ENCODE measurements at regions not wholly inside any gene's neighbourhood (a gene's known extent, or its start where the extent isn't known, plus 50 kb on each side); places are given as distances from the start of the nearest gene placed in this dataset.
"Not testable (repeated sequence)": the region's sequence is repeated elsewhere in the genome, so short reads cannot be mapped to it uniquely, and the experiment has no call there.

DNA sequence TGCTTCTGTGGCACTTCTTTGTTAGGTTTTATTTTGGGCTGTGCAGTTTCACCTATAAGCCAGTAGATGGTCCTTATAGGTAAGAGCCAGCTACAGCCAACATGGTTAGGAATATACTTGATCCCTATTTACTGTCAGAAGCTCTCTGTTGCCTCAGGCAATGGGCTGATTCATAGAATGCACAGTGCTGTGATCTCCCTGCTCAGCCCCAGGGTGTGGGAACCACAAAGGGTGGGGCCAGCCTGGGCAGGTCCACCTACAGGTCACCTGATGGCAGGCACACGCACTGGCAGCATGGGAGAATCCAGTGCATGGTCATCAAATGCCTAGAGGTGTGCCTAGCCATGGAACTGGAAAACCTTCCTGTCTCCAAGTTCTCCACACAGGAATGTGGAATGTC is 191.9 kb downstream of the MOXD1 start:
- Mint-ChIP-seq H3K36me3 (no peaks in the 10 kb centered on the region), H3K27ac (no peak overlapping the region), H3K9me3 (no peaks in the 10 kb centered on the region)
- ATAC-seq (no peak), DNase-seq (ENCODE audit: low spot score in 2 of 2) (no peak)

DNA sequence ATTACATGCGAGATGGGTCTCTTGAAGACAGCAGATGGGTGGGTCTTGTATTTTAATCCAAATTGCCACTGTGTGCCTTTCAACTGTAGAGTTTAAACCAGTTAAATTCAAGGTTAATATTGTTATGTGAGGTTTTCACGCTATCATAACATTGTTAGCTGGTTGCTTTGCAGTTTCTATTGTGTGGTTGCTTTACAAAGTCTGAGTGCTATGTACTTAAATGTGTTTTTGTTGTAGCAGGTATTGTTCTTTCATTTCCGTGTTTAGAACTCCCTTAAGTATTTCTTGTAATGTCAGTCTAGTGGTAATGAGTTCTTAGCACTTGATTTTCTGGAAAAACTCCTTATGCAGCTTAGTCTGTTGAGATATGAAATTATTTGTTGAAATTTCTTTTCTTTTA is 193.3 kb downstream of the MOXD1 start:
- Mint-ChIP-seq H3K36me3 (no peaks in the 10 kb centered on the region), H3K9me3 (no peaks in the 10 kb centered on the region), H3K27ac (no peak overlapping the region)
- ATAC-seq (no peak), DNase-seq (ENCODE audit: low spot score in 2 of 2) (no peak)

DNA sequence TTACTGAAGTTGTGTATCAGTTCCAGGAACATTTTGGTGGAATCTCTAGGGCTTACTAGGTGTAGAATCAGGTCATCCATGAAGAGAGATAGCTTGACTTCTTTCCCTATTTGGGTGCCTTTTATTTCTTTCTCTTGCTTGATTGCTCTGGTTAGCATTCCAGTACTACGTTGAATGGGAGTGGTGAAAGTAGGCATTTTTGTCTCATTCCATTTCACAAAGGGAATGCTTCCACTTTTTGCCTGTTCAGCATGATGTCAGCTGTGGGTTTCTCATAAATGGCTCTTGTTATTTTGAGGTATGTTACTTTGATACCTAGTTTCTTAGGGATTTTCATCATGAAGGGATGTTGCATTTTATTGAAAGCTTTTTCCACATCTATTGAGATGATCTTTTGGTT is 195.3 kb downstream of the MOXD1 start:
- H3K36me3 Mint-ChIP-seq: no peaks in the 10 kb centered on the region
- ATAC-seq: no peak
- H3K9me3 Mint-ChIP-seq: no peaks in the 10 kb centered on the region
- DNase-seq (ENCODE audit: low spot score in 2 of 2): no peak
- no peak overlapping the region for H3K27ac Mint-ChIP-seq

DNA sequence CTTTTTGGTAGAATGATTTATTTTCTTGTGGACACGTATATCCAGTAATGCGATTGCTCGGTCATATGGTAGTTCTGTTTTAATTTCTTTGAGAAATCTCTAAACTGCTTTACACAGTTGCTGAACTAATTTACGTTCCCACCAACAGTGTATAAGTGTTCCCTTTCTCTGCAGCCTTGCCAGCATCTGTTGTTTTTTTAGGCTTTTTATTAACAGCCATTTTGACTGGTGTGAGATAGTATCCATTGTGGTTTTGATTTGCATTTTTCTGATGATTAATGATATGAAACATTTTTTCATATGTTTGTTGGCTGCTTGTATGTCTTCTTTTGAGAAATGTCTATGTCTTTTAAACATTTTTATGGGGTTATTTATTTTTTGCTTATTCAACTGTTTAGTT is 196.7 kb downstream of the MOXD1 start:
- Mint-ChIP-seq H3K27ac (no peak overlapping the region), H3K9me3 (no peaks in the 10 kb centered on the region), H3K36me3 (no peaks in the 10 kb centered on the region)
- ATAC-seq (no peak), DNase-seq (ENCODE audit: low spot score in 2 of 2) (no peak)

DNA sequence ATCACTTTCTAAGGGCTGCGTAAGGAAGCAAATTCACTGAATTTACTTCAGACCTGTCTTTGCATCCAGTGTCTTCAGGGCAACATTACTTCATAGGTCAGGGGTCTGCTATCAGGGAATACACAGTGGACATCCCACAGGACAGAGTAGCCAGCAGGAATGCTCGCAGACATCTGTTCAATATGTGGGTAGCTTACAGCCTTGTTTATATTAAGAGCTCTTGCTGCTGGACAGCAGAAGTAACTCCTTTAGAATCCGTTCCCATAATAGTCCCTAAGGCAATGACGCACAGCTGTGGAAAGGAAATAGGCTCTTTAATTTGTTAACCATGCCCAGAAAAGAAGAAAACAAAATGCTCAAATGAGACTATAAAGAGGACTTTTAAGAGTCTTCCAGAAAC is 198.7 kb downstream of the MOXD1 start:
- Mint-ChIP-seq H3K27ac (no peak overlapping the region), H3K36me3 (no peaks in the 10 kb centered on the region), H3K9me3 (no peaks in the 10 kb centered on the region)
- no peak for ATAC-seq
- DNase-seq (ENCODE audit: low spot score in 2 of 2): no peak

DNA sequence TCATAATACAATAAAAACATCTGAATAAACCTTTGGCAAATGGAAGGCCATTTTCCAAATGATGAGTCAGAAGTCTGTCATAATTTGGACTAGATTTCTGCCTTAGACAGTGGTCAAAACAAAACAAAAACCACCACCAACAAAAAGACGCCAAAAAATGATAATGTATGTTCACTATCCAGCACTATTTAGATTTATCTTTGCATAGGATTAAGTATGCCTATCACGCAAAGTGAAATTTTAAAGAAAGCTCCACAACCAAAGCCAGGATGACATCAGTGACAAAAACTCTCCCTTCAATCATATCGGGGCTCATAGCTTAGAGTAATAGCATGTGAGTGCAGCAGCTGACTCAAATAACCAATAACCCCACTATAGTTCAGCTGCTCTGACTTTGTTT is 201.9 kb downstream of the MOXD1 start:
- ATAC-seq (no peak), DNase-seq (ENCODE audit: low spot score in 2 of 2) (no peak)
- H3K9me3 Mint-ChIP-seq: no peaks in the 10 kb centered on the region
- no peak overlapping the region for H3K27ac Mint-ChIP-seq
- no peaks in the 10 kb centered on the region for H3K36me3 Mint-ChIP-seq

DNA sequence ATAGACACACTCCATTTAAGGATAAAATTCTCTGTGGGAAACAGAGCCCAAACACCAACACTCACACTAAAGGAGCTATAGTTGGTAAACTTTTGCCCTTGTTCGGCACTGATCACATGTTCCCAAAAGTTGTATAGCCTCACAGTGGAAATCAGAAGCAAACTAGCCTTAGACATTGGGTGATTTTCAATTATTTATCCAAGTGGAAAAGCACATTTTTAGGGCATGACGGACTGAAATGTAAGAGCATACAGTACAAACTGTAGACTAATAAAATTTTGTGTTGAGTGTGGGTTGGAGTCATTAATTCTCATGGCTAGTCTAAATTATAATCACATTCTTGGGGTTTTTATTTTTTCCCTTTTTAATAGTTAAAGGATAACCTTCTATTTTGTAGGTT is 202.4 kb downstream of the MOXD1 start:
- Mint-ChIP-seq H3K36me3 (no peaks in the 10 kb centered on the region), H3K9me3 (no peaks in the 10 kb centered on the region), H3K27ac (no peak overlapping the region)
- ATAC-seq (no peak), DNase-seq (ENCODE audit: low spot score in 2 of 2) (no peak)

DNA sequence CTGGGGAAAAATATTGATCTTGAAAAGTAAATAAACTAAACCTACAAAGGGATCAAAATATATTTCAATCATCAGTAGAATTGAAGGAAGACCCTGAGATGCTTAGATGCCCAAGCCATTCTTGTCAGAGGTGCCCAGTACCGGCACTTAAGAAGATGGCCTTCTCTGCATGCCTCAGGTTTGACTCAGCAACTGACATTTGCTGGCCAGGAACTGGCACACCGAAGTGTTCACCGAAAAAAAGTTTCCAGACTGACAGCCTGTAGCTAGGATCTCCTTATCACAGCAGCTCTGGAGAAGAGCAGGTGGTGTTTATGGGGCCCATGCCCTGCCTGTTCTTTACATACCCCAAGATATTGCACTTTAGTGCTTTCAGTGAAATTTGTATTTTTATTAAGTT is 203.2 kb downstream of the MOXD1 start:
- no peaks in the 10 kb centered on the region for H3K9me3 Mint-ChIP-seq
- DNase-seq (ENCODE audit: low spot score in 2 of 2): no peak
- H3K36me3 Mint-ChIP-seq: no peaks in the 10 kb centered on the region
- no peak for ATAC-seq
- H3K27ac Mint-ChIP-seq: no peak overlapping the region

DNA sequence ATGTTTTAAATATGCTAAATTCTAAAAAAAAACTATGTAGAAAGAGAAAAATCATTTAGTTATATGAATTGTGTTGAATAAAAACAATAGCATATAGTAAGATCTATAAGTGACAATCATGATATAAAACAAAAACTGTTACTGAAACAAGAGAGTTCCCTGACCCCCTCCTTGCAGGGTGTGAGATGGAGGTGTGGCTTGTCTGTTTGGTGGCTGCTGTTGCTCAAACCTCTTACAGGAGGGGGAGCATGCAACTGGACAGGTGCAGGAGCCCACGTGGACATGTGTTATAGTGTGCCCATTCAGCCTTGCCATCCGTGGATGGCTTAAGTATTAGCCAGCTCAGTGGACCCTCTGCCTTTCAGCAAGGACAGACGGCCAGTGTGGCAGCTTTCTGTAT is 206.7 kb downstream of the MOXD1 start:
- Mint-ChIP-seq H3K27ac (no peak overlapping the region), H3K9me3 (no peaks in the 10 kb centered on the region), H3K36me3 (no peaks in the 10 kb centered on the region)
- no peak for ATAC-seq
- no peak for DNase-seq (ENCODE audit: low spot score in 2 of 2)

DNA sequence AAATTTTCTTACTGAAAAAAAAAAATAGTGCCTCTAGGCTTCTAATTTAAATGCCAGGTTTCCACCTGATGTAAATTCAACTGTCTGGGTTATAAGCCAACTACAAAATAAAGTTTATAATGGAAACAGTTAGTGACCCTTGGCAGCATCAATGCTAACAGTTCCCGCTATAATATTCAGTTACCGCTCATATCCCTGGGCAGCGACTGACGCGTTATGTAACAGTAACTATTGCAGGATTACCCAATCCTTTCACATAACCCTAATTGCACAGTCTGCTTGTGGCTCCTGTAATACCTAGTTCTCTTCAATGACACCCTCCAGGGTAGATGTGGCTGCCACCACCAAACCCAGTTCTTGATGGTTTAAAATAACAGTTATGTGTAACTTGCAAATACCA is 208.6 kb downstream of the MOXD1 start:
- H3K9me3 Mint-ChIP-seq: no peaks in the 10 kb centered on the region
- H3K36me3 Mint-ChIP-seq: no peaks in the 10 kb centered on the region
- H3K27ac Mint-ChIP-seq: no peak overlapping the region
- DNase-seq (ENCODE audit: low spot score in 2 of 2): no peak
- ATAC-seq: no peak

DNA sequence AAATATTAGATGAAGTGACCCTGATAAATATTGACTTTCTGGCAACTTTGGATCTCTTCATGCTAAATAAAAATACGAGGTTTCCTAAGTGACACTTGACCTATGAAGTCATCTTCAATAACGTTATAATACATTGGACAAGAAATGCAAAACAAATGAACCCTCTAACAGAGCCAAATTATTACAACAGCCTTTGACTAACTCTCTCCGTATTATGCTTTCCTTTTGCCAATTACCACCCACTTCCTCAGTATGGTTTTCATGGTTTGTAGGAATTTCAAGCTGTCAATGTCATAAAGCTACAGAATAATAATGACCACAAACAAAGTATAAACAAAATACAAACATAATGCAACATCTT is 210.5 kb downstream of the MOXD1 start:
- Mint-ChIP-seq H3K36me3 (no peaks in the 10 kb centered on the region), H3K27ac (no peak overlapping the region), H3K9me3 (no peaks in the 10 kb centered on the region)
- no peak for ATAC-seq
- DNase-seq (ENCODE audit: low spot score in 2 of 2): no peak

DNA sequence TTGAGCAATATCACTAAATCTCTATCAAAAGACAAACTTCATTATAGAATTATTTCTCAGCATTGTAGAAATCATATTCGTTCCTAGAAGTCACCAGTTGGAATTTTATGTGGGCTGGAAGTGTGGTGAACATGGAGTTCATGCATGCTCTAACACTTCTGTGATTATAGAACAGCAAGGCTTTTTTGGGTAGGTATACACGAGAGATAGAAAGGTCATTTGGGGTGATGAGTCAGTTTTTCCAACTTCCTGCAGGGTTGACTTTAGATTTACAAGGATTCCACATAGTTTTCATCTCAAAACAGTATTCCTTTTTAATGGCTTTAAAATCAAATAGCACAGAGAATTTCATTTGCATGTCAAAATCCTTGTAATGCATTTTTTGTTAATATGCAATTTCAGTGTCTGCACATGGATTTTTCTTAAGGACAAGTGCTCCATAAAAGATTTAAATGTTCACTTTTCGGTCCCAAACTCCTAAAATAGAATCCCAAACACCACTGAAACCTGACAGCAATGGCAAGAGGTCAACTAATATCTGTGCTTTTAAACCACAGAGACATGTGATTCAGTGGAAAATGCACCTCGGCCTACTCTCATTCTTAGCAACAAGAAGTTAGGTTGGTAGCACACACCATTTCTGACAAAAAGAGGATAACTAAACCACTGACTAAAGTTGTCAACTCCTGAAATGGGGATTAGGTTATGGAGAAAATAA is 211.0 kb downstream of the MOXD1 start:
- Mint-ChIP-seq H3K36me3 (no peaks in the 10 kb centered on the region), H3K9me3 (no peaks in the 10 kb centered on the region), H3K27ac (no peak overlapping the region)
- ATAC-seq: no peak
- DNase-seq (ENCODE audit: low spot score in 2 of 2): no peak

DNA sequence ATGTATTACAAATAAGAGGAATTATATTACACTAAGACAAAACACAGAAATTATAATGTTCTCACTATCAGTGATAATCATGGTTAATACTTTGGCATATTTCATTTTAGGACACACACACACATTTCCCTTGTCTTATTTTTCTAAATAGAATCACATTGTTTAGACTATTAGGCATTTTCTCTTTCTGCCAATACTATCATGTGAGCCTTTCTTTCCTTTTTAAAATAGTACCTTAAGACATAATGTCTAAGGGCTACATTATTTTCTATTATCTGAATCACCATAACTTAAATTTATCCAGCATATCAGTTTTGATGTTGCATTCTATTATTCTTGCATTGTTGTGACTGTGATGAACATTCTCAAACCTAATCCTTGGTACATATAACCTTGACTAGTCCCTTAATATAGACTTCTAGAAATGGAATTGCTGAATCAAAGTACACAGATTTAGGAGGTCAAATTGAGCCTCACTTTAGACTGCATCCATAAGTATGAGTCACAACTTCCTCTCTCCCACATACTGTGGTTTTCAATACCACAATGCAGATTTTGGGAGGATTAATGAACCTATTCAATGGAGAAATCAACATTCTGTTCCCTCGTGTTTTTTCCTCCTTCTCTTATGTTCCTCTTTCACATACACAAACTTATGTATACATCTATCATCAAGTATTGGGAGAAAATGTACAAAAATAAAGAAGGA is 212.6 kb downstream of the MOXD1 start:
- DNase-seq (ENCODE audit: low spot score in 2 of 2): no peak
- Mint-ChIP-seq H3K27ac (no peak overlapping the region), H3K9me3 (no peaks in the 10 kb centered on the region), H3K36me3 (no peaks in the 10 kb centered on the region)
- ATAC-seq: no peak

DNA sequence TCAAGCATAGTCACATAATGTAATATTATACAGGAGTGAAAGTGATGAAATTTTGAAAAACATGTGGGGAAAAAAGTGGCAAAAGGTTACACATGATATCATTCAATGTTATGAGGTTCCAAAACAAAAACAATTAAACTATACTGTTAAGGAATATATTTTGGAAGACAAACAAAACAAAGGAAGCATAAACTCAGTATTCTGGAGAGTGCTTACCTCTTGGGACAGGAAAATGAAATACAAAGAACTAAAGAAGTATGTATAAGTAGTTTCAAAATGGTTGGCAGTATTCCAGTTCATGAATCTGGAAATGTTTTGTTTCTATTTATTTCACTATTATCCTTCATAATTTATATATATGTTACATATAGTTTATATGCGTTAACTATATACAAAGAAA is 213.5 kb downstream of the MOXD1 start:
- H3K27ac Mint-ChIP-seq: no peak overlapping the region

DNA sequence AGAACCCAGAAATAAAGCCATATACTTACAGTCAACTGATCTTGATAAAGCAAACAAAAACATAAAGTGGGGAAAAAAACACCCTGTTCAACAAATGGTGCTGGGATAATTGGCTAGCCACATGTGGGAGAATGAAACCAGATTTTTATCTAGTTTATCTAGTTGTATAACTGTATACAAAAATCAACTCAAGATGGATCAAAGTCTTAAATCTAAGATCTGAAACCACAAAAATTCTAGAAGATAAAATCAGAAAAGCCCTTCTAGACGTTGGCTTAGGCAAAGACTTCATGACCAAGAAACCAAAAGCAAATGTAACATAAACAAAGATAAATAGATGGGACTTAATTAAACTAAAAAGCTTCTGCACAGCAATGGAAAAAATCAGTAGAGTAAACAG is 216.3 kb downstream of the MOXD1 start:
- H3K27ac Mint-ChIP-seq, H3K36me3 Mint-ChIP-seq, H3K9me3 Mint-ChIP-seq: not testable (repeated sequence)

More for the DNA sequence above, 213.5 kb downstream of the MOXD1 start:
- ATAC-seq (no peak), DNase-seq (ENCODE audit: low spot score in 2 of 2) (no peak)
- Mint-ChIP-seq H3K36me3 (no peaks in the 10 kb centered on the region), H3K9me3 (peaks cover 0 to 5% of the 10 kb centered on the region in 2 donors)

DNA sequence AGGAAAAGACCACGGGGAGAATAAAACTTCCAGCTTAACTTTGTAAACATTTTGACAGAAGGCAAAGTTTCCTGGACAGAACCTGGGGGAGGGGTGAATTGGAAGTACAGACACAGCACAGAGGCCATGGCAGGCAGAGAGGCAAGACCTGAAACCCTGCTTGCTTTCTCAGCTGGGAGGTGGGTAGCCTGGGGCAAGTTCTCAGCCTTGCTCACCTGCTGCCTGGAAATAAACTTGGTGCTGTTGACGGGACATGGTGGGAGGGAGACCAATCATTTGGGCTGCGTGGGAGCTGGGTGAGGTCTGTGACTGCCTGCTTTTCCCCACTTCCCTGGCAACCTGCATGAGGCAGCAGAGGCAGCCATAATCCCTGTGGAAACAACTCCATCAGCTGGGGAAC is 221.3 kb downstream of the MOXD1 start:
- DNase-seq (ENCODE audit: low spot score in 2 of 2) (no peak), ATAC-seq (no peak)

More for the DNA sequence above, 216.3 kb downstream of the MOXD1 start:
- ATAC-seq; DNase-seq (ENCODE audit: low spot score in 2 of 2): not testable (repeated sequence)

DNA sequence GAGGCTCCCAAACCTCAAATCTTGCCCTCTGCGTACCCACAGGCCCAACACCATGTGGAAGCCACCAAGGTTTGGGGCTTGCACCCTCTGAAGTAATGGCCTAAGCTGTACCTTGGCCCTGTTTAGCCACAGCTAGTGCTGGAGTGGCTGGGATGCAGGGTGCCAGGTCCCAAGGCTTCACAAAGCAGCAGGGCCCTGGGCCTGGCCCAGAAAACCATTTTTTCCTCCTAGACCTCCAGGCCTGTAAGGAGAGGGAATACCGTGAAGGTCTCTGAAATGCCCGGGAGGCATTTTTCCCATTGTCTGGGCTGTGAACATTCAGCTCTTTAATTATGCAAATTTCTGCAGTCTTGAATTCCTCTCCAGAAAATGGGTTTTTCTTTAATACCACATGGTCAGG is 223.7 kb upstream of the CCN2 start:
- ATAC-seq (no peak), DNase-seq (ENCODE audit: low spot score in 2 of 2) (no peak)
- H3K9me3 Mint-ChIP-seq: peaks cover 11 to 13% of the 10 kb centered on the region in 2 donors
- peaks cover 0 to 11% of the 10 kb centered on the region in 2 donors for H3K36me3 Mint-ChIP-seq
- no peak overlapping the region for H3K27ac Mint-ChIP-seq

More for the DNA sequence above, 221.3 kb downstream of the MOXD1 start:
- peaks cover 0 to 10% of the 10 kb centered on the region in 2 donors for H3K36me3 Mint-ChIP-seq
- peaks cover 13 to 16% of the 10 kb centered on the region in 2 donors for H3K9me3 Mint-ChIP-seq
- no peak overlapping the region for H3K27ac Mint-ChIP-seq

DNA sequence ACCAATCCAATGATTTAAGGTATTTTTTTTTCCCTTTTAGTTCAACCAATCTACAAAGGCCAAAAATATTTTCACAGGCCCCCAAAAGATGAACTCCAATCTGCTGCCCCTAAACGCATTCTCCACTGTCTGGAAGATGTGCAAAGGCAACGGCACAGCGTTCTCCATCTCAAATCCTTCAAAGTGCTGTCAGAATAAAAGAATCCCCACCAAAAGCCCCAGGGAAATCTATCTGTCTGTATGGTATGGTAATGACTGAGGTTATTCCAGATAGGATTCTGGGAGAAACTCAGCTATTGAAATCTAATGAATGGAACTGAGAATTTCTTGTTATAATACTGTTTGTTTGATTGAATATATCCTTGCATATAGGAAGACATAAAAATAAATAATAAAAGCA is 217.8 kb upstream of the CCN2 start:
- ATAC-seq: no peak
- no peak for DNase-seq (ENCODE audit: low spot score in 2 of 2)
- Mint-ChIP-seq H3K9me3 (peaks cover 0 to 4% of the 10 kb centered on the region in 2 donors), H3K36me3 (peaks cover 0 to 4% of the 10 kb centered on the region in 2 donors), H3K27ac (no peak overlapping the region)
